Fibroblast of villous mesenchyme (primary cell): ENCODE measurements at regions not wholly inside any gene's neighbourhood (a gene's known extent, or its start where the extent isn't known, plus 50 kb on each side); places are given as distances from the start of the nearest gene placed in this dataset.

ENCODE experiments used
- DNase-seq: peaks from one replicate; pipeline ENCODE4 v3.0.0-alpha.2; 2010; ENCODE audit warnings: low read depth
- H3K4me3 ChIP-seq: 2 replicates; pipeline ENCODE4 v1.5.1; 2011; ENCODE audit warnings: low read depth, mild to moderate bottlenecking, low read length
- TF ChIP-seq, protein P1 (sequence below): IDR thresholded peaks from 2 replicates; pipeline ENCODE4 v1.5.1; 2012; ENCODE audit warnings: low read depth, mild to moderate bottlenecking, low read length; ENCODE audit not compliant: insufficient read depth

DNA sequence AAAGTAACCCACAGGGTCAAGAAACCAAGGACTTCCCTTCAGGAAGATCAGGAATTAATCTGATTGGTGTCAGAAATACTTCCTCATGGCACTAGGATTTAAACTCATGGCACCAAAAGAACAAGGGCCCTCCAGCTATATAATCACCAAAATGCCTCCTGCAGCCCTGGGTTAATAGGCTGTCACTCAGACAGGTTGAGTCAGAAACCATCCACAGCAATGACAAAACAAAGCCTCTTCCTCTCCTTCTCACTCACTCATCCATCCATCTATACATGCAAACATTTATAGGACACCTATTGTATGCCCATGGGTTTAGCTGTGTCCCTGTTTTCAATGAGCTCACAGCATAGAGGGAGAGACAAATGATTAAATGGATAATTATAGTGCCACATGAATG is 62.5 kb upstream of the SPOCK1 start:
- no peak for DNase-seq
- TF ChIP-seq, protein P1, sequence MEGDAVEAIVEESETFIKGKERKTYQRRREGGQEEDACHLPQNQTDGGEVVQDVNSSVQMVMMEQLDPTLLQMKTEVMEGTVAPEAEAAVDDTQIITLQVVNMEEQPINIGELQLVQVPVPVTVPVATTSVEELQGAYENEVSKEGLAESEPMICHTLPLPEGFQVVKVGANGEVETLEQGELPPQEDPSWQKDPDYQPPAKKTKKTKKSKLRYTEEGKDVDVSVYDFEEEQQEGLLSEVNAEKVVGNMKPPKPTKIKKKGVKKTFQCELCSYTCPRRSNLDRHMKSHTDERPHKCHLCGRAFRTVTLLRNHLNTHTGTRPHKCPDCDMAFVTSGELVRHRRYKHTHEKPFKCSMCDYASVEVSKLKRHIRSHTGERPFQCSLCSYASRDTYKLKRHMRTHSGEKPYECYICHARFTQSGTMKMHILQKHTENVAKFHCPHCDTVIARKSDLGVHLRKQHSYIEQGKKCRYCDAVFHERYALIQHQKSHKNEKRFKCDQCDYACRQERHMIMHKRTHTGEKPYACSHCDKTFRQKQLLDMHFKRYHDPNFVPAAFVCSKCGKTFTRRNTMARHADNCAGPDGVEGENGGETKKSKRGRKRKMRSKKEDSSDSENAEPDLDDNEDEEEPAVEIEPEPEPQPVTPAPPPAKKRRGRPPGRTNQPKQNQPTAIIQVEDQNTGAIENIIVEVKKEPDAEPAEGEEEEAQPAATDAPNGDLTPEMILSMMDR = no peak
- no peak overlapping the region for H3K4me3 ChIP-seq

DNA sequence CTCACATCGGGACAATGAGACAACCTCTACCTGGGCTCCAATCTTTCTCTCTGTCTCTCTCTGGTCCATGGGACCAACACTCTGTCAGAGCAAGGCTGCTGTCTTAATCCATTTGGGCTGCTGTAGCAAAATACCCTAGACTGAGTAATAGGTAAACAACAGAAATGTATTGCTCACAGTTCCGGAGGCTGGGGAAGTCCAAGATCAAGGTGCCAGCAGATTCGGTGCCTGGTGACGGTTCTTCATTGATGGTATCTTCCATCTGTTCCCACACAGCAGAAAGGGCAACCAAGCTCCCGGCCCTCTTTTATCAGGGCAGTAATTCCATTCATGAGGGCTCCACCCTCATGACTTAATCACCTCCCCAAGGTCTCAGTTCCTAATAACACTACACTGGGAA is 61.3 kb upstream of the SPOCK1 start:
- TF ChIP-seq, protein P1 = no peak
- DNase-seq = no peak
- H3K4me3 ChIP-seq = no peak overlapping the region
